ENCODE measurements at regions not wholly inside any gene's neighbourhood (a gene's known extent, or its start where the extent isn't known, plus 50 kb on each side); places are given as distances from the start of the nearest gene placed in this dataset.

- TF ChIP-seq, protein P1, sequence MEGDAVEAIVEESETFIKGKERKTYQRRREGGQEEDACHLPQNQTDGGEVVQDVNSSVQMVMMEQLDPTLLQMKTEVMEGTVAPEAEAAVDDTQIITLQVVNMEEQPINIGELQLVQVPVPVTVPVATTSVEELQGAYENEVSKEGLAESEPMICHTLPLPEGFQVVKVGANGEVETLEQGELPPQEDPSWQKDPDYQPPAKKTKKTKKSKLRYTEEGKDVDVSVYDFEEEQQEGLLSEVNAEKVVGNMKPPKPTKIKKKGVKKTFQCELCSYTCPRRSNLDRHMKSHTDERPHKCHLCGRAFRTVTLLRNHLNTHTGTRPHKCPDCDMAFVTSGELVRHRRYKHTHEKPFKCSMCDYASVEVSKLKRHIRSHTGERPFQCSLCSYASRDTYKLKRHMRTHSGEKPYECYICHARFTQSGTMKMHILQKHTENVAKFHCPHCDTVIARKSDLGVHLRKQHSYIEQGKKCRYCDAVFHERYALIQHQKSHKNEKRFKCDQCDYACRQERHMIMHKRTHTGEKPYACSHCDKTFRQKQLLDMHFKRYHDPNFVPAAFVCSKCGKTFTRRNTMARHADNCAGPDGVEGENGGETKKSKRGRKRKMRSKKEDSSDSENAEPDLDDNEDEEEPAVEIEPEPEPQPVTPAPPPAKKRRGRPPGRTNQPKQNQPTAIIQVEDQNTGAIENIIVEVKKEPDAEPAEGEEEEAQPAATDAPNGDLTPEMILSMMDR (IDR thresholded peaks at IDR 0.05) = no peak
- Mint-ChIP-seq H3K27ac (ENCODE audit: unreplicated experiment) (no peak overlapping the region), H3K9me3 (ENCODE audit: unreplicated experiment) (no peaks in the 10 kb centered on the region), H3K4me3 (ENCODE audit: unreplicated experiment) (no peak overlapping the region), H3K27me3 (ENCODE audit: unreplicated experiment) (no peaks in the 10 kb centered on the region), H3K4me1 (ENCODE audit: unreplicated experiment) (peaks cover 10% of the 10 kb centered on the region), H3K36me3 (ENCODE audit: unreplicated experiment) (no peaks in the 10 kb centered on the region)
- no peak for DNase-seq (ENCODE audit: extremely low spot score, unreplicated experiment)
These were observed 55.4 kb downstream of the XCL1 start for GRCh38 chr1:168631671-168632400.

- no peak for DNase-seq (ENCODE audit: extremely low spot score, unreplicated experiment)
- TF ChIP-seq, protein P1 (IDR thresholded peaks at IDR 0.05) = no peak
- H3K36me3 Mint-ChIP-seq (ENCODE audit: unreplicated experiment) = no peaks in the 10 kb centered on the region
- no peak overlapping the region for H3K4me3 Mint-ChIP-seq (ENCODE audit: unreplicated experiment)
- no peaks in the 10 kb centered on the region for H3K27me3 Mint-ChIP-seq (ENCODE audit: unreplicated experiment)
- H3K27ac Mint-ChIP-seq (ENCODE audit: unreplicated experiment) = no peak overlapping the region
- H3K9me3 Mint-ChIP-seq (ENCODE audit: unreplicated experiment) = no peaks in the 10 kb centered on the region
- peaks cover 18% of the 10 kb centered on the region for H3K4me1 Mint-ChIP-seq (ENCODE audit: unreplicated experiment)
These were observed 58.6 kb downstream of the XCL1 start for GRCh38 chr1:168634951-168635532.

DNA sequence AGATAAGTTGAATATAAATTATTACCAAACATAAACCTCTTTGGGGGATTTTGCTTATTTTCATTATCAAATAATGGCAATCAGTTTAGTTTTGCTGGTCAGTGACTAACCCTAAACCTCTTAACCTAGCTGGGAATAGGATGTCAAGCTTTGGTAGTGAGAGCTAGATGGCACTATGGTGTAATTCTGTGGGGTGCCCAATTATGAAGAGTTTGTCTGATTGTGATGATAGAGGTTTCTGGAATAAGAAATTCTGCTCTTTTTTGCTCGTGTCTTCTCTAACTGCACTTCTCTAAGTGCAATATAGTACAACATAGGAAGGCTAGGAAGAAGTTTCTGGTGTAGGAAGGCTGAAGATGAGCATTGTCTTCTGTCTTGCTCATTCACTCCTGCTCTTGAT is 59.8 kb downstream of the XCL1 start:
- Mint-ChIP-seq H3K36me3 (ENCODE audit: unreplicated experiment) (no peaks in the 10 kb centered on the region), H3K27me3 (ENCODE audit: unreplicated experiment) (no peaks in the 10 kb centered on the region), H3K9me3 (ENCODE audit: unreplicated experiment) (no peaks in the 10 kb centered on the region), H3K4me3 (ENCODE audit: unreplicated experiment) (no peak overlapping the region), H3K27ac (ENCODE audit: unreplicated experiment) (peak overlapping the region; percentile 72), H3K4me1 (ENCODE audit: unreplicated experiment) (peaks cover 23% of the 10 kb centered on the region)
- no peak for DNase-seq (ENCODE audit: extremely low spot score, unreplicated experiment)
- TF ChIP-seq, protein P1 (IDR thresholded peaks at IDR 0.05) = peak; percentile 26

DNA sequence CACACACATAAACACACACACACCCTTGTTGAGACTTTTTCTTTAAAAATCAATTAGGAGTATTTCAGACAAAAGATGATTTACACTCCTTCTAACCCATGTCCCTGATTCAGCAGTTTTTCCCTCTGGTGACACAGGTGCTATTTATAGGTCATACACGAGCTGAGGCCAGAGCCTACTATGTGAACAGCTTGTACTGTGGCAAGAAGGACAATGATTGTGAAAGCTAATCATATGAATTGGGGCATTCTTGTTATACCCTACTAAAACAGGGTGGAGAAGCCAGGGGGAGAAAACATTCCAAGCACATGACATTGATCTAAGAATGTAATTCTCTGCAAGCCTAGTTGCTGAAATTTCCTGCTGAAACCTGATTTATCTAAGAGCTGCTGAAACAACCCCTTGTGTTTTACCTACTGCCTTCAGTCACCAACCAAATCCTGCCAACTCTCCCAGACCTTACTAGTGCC is 60.3 kb downstream of the XCL1 start:
- no peaks in the 10 kb centered on the region for H3K36me3 Mint-ChIP-seq (ENCODE audit: unreplicated experiment)
- no peak overlapping the region for H3K4me3 Mint-ChIP-seq (ENCODE audit: unreplicated experiment)
- no peak for DNase-seq (ENCODE audit: extremely low spot score, unreplicated experiment)
- H3K27ac Mint-ChIP-seq (ENCODE audit: unreplicated experiment) = peak overlapping the region; percentile 72
- H3K27me3 Mint-ChIP-seq (ENCODE audit: unreplicated experiment) = no peaks in the 10 kb centered on the region
- TF ChIP-seq, protein P1 (IDR thresholded peaks at IDR 0.05) = no peak
- H3K4me1 Mint-ChIP-seq (ENCODE audit: unreplicated experiment) = peaks cover 27% of the 10 kb centered on the region
- no peaks in the 10 kb centered on the region for H3K9me3 Mint-ChIP-seq (ENCODE audit: unreplicated experiment)

- Mint-ChIP-seq H3K27ac (ENCODE audit: unreplicated experiment) (peak overlapping the region; percentile 72), H3K27me3 (ENCODE audit: unreplicated experiment) (no peaks in the 10 kb centered on the region), H3K36me3 (ENCODE audit: unreplicated experiment) (no peaks in the 10 kb centered on the region), H3K4me1 (ENCODE audit: unreplicated experiment) (peaks cover 27% of the 10 kb centered on the region), H3K4me3 (ENCODE audit: unreplicated experiment) (no peak overlapping the region), H3K9me3 (ENCODE audit: unreplicated experiment) (no peaks in the 10 kb centered on the region)
- DNase-seq (ENCODE audit: extremely low spot score, unreplicated experiment) = no peak
- TF ChIP-seq, protein P1 (IDR thresholded peaks at IDR 0.05) = peak; percentile 51
These were observed 61.1 kb downstream of the XCL1 start for GRCh38 chr1:168637350-168637991.
